GM12865 (cell line): ENCODE measurements at regions not wholly inside any gene's neighbourhood (a gene's known extent, or its start where the extent isn't known, plus 50 kb on each side); places are given as distances from the start of the nearest gene placed in this dataset.

Source experiments
- DNase-seq: peaks from one replicate; pipeline ENCODE4 v3.0.0; 2010; ENCODE audit warnings: low read depth
- H3K4me3 ChIP-seq: 2 replicates; pipeline ENCODE4 v1.5.1; 2011; ENCODE audit warnings: mild to moderate bottlenecking, low read depth, low read length, control low read depth
- TF ChIP-seq, protein P1 (sequence below): IDR thresholded peaks from 2 replicates; pipeline ENCODE4 v1.5.1; 2011; ENCODE audit warnings: low read length, control low read depth, low read depth, inconsistent platforms; ENCODE audit not compliant: insufficient read depth; ENCODE audit errors: missing control alignments

DNA sequence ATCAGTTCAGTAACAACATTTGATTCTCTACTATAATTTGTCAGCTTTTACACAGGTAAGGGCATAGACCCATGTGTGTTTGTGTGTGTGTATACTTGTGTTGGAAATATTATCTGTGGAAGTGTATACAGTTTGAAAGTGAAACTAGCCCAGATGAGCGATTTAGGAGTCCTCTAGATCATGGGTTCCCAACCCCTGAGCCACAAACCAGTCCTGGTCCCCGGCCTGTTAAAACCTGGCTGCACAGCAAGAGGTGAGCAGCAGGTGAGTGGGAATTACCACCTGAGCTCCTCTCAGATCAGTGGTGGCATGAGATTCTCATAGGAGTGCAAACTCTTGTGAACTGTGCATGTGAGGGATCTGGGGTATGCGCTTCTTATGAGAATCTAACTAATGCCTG is 1221.5 kb upstream of the SORCS1 start:
- TF ChIP-seq, protein P1, sequence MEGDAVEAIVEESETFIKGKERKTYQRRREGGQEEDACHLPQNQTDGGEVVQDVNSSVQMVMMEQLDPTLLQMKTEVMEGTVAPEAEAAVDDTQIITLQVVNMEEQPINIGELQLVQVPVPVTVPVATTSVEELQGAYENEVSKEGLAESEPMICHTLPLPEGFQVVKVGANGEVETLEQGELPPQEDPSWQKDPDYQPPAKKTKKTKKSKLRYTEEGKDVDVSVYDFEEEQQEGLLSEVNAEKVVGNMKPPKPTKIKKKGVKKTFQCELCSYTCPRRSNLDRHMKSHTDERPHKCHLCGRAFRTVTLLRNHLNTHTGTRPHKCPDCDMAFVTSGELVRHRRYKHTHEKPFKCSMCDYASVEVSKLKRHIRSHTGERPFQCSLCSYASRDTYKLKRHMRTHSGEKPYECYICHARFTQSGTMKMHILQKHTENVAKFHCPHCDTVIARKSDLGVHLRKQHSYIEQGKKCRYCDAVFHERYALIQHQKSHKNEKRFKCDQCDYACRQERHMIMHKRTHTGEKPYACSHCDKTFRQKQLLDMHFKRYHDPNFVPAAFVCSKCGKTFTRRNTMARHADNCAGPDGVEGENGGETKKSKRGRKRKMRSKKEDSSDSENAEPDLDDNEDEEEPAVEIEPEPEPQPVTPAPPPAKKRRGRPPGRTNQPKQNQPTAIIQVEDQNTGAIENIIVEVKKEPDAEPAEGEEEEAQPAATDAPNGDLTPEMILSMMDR = no peak
- DNase-seq = peak; percentile 16
- H3K4me3 ChIP-seq = no peak overlapping the region

DNA sequence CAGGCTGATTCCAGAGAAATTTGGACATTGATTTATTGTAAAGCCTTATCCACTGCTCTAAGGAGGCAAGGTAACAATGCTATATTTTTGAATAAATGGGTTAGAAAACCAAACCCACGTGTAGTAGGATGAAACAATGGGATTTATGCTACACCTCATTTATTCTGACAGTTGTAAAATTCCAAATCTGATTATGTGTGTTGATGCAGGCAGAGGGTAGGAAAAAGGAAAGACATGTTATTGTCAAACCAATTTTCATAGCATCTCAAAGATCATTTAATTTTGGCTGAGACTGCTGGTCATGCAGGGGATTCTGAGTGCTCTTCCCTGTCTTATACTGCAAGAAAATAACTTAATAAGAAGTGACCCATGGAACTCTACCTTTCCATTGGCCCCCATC is 1219.9 kb upstream of the SORCS1 start:
- no peak for DNase-seq
- H3K4me3 ChIP-seq = no peak overlapping the region
- TF ChIP-seq, protein P1 = no peak

DNA sequence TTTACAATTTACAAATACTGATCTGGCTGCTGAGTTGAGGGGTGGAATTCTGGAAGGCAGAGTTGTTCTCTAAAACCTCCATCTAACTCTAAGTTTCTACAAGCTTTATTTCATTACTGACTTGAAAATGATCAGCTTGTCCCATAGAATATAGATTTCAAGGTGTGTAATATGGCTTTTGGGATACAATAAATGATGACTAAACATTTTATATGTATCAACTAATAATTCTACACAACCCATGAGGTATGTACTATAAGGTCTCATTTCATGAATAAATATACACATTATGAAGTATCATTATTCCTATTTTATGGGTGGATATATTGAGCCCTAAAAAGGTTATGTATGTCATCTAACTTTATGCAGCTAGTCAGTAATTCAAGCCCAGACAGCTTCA is 1214.3 kb upstream of the SORCS1 start:
- no peak overlapping the region for H3K4me3 ChIP-seq
- TF ChIP-seq, protein P1 = no peak
- no peak for DNase-seq

DNA sequence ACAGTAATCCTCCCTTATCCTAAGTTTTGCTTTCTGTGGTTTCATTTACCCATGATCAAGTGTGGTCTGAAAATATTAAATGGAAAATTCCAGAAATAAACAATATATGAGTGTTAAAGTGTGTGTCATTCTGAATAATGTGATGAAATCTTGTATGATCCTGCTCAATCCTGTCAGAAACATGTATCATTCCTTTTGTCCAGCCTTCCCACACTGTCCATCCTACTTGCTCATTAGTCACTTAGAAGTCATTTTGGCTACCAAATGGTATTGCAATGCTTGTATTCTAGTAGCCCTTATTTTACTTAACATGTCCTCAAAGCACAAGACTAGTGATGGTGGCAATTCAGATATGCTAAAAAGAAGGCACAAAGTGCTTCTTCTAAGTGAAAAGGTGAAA is 1211.2 kb upstream of the SORCS1 start:
- no peak overlapping the region for H3K4me3 ChIP-seq
- DNase-seq = no peak
- TF ChIP-seq, protein P1 = no peak

DNA sequence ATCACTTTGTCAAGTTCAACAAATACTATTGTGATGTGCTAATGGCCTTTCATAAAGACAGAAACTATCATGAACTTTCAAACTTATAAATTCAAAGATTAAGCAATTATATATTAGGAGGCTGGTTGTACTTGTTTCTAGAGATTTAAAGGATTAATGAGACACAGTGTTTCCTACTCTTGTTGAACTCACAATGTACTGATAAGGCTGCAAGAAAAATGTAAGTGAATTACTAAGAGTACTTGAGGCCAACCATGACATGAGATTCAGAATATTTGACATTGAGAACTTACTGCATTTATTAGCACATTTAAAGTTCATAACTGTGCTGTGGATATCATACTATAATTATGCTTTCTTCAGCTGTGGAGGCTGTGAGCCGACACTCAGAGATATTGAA is 1210.5 kb upstream of the SORCS1 start:
- DNase-seq = no peak
- H3K4me3 ChIP-seq = no peak overlapping the region
- TF ChIP-seq, protein P1 = no peak

DNA sequence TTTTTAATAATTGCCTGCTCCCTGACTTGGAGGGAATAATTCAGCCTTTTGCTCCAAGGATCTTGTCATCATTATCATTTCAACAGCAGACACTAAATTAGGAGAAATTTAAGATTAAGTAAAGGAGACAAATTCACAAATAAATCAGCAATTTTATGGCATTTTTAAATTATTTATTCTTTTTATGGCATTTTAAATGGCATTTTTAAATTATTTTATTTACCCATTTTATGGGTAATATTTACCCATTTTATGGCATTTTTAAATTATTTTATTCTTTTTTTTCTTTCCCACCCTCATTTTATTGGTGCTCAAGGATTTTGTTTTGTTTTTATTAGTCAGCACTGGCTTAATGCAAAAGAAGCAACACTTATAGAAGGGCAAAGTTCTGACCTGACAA is 1201.0 kb upstream of the SORCS1 start:
- TF ChIP-seq, protein P1 = no peak
- no peak overlapping the region for H3K4me3 ChIP-seq
- DNase-seq = no peak

DNA sequence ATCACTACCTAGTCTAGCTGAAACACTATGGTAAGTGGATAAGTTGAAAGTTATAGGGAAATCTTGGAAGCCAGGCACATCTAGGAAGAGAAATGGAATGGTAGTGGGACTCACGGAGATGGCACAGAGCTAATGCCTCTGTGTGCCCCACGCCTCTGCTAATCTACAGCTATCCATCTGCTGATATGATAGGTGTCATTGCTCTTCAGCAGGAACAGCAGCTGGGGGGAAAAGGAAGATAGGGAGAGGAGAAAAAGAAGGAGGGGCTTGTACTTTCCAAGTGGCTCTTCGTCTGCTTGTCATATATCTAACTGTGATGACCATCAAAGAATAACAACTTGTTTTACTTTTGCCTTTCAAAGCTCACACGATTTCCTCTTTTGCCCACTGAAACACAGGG is 1199.1 kb upstream of the SORCS1 start:
- TF ChIP-seq, protein P1 = no peak
- H3K4me3 ChIP-seq = no peak overlapping the region
- DNase-seq = no peak
